HG02870 (cell line): ENCODE measurements at regions not wholly inside any gene's neighbourhood (a gene's known extent, or its start where the extent isn't known, plus 50 kb on each side); places are given as distances from the start of the nearest gene placed in this dataset.

Experiments used
- ATAC-seq: cut with Tn5 transposase; IDR thresholded peaks from one replicate; pipeline ENCODE4 v1.9.1; 2021; ENCODE audit warnings: mild to moderate bottlenecking, moderate library complexity; ENCODE audit not compliant: unreplicated experiment

GRCh38 chr2:105626212-105626965, 118.3 kb upstream of the NCK2 start:
- no peak for ATAC-seq

DNA sequence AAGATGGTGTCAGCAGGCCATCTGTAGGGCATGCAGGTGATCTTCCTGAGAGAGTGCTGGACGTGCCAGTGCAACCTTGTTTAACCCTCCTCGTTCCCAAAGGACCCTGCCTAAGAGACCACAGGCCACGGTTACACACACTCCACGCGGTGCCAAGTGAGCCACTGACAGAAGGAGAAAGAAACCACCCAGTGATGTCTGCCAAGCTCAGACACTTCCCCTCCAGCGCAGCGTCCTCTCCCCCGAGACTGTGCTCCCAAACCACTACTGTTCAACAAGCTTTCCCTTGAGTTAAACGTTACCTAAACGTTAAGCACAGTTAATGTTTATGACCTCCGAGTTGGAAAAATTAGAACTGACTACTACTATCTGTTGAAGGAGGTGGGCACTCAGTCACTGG, 119.1 kb upstream of the NCK2 start:
- ATAC-seq = no peak

DNA sequence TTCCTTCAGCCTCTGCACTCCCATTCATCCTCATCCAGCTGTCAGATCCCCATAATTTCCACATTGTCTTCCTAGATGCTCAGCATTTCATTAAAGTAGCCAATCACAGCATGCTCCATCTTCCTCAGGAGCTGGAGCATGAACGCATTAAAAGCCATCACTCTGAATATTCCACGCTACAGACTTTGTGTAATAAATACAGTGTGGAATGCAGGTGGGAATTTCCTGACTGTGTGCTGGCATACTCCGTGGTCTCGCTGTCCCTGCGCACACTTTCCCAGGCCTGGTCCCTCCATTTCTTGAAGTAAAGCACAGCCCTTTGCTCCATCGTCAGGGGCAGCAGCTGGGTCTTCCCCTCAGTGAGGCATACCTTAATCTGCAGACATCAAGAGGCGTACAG, 123.7 kb upstream of the NCK2 start:
- no peak for ATAC-seq

DNA sequence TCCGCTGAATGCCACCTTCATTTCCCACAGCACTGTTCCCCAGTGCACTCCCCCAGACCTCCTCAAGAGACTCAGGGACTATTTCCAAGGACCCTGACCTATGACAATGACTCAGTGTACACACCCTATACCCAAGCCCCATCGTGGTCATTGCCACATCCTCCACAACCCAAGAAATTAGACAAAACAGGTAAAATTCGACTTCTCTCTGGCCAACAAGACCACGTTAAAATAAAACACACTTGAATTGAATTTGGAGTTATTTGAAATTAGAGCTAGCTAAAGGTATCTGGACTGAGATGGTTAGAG, 126.4 kb upstream of the NCK2 start:
- ATAC-seq = no peak

GRCh38 chr2:105617631-105618350, 126.9 kb upstream of the NCK2 start:
- ATAC-seq = no peak

GRCh38 chr2:105615305-105615704, 129.4 kb upstream of the NCK2 start:
- no peak for ATAC-seq

DNA sequence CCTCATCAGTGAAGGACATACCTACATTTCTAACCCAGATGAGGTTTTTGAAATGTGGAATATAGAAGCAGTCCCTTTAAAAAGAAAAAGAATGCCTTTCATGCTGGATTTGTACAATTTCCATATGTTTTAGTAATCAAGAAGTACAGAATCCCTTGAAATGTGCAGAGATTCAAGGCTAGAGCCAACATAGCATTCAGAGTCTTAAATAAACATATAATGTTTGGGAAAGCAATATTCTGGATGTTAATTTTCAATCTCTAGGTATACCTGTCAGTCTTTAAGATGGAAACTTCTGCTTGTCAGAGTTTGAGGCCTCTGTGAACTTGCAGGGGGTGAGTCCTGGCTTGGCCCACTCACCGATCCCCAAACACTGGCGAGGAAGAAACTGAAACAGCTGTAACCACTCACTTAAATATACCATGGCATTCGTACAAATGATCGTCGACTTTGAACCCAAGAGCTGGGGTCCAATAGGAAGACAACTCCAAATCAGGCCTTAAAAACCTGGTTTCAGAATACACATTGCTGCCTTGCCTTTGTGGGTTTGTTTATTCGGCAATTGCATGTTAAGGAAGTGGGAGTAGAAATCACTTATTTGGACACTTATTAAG, 132.8 kb upstream of the NCK2 start:
- ATAC-seq = no peak

- no peak for ATAC-seq
Observed at GRCh38 chr2:105611333-105611637, 133.4 kb upstream of the NCK2 start.

DNA sequence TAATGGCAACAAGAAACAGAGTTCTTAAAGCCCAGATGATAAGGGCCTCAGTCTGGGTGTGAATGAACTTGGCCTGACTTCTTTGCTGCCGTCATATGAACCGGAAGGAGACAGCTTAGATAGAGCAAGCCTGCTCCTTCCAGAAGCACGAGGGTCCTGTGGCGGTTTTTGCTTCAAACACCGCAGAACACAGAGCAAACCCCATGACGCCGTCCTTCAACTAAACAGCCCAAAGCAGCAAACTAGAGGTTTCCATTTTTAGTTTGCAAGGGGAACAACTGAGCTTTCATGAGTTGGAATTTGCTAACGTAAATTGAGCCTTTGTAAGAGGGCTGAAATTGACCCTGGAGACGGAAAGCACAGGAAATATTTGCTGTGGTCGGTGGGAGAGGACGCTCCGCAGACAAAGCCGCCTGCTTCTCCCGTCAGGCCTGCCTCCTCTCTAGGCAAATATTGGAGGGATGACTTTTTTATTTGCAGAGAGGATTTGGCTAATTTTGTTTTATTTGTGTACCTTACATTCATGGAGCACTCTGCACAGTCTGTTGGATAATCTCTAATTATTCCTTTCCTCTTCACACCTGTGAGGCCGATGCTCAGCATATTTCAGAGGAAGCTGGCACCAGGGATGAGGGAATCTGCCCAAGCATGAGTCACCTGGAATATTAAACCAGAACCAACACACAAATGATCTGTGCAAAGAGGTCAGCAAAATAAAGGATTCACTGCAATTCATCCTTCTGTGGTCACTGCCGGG, 134.0 kb upstream of the NCK2 start:
- ATAC-seq = no peak

DNA sequence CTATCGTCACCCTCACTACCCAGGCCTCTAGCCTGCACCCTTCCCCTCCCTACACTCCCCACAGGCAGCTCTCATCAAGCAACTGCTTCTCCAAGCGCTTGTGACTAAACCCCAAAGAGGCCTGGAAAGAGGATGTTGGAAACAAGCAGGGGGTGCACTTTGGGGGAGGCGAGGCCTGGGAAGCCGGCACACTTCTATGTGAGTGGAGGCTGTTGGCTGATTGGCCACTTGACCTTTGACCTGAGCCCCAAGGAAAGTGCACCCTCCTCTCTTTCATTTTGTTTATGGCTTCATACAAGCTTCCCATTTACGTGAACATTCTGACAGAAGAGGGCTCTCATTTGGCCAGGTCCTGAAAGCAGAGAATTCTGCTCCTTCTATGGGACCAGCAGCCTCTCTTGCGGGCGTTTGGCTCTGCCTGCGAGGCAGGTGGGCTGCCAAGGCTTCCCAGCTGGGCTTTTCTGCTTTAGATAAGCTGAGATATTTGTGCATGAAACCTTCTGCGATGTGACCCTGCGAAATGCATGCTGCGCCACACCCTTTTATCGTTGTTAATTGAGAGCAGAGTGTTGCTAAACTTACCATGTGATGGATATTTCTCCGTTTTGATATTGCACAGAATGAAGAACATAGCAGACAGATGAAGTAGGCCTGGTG, 134.8 kb upstream of the NCK2 start:
- no peak for ATAC-seq

GRCh38 chr2:105607920-105608504, 136.7 kb upstream of the NCK2 start:
- no peak for ATAC-seq

- ATAC-seq = no peak
Observed at GRCh38 chr2:105606081-105606480, 138.6 kb upstream of the NCK2 start.

GRCh38 chr2:105604938-105605337, 139.8 kb upstream of the NCK2 start:
- ATAC-seq = no peak

- no peak for ATAC-seq
Observed at GRCh38 chr2:105600949-105601794, 143.5 kb upstream of the NCK2 start.

GRCh38 chr2:105600602-105600948, 144.1 kb upstream of the NCK2 start:
- no peak for ATAC-seq

DNA sequence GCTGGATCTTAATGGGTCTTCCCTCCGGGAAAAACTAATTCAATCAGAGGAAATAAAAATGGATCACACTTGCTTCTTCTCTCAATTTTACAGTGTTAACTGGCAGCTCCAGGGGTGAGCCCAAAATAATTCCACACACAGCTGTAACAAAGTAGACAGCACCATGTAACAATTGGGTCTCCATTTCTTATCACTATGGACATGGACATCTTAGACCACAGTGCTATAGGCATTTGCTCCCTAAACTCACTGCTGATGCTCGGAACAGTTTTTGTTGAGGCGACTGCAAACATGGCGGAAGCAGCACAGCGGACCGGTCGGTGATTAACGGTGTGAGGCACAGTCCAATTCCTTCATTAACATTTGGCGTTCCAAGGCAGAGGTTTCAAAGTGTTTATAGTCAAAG, 144.7 kb upstream of the NCK2 start:
- ATAC-seq = no peak

DNA sequence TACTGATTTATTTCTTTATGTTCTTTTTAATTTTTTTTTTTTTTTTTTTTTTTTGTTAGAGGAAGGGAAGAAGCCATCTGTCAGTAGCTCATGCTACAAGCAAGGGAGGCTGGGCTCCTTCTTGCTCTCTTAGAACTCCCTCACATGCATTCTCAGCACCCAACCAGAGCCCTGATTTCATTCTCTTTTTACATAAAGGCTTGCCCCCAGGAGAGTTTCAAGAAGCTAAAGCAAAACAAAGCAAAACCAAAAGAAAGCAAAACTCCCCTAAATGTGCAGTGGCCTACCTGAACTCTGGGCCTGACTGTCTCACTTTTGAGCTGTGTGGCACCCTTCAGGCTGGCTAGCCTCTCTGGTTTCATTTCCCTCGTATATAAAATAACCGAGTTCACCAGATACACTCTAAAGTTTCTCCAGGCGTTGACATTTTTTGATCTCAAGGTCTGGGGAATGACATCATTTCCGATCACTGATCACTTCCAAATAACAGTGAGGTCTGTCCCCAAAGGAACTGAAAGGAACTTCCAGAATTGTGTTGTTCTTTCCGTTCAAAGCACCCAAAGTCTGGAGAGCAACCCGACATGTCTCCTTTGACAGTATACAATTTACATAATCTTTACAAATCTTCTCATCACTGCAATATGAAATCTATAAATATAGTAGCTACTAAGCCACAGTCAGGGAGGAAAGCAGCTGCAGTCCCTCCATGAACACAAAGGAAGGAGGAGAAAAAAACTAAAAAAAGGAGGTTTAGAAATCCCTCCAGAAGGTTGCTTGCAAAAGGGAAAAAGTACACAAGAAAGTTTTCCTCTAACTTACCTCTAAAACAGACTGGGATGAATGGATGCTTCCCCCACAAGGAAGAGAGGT, 145.6 kb upstream of the NCK2 start:
- peak; percentile 45 for ATAC-seq

GRCh38 chr2:105597806-105598803, 146.6 kb upstream of the NCK2 start:
- no peak for ATAC-seq
